GM23338 (cell line): ENCODE measurements at regions not wholly inside any gene's neighbourhood (a gene's known extent, or its start where the extent isn't known, plus 50 kb on each side); places are given as distances from the start of the nearest gene placed in this dataset.

Experiments
- ATAC-seq: fragments of 200-7000 bp; cut with Tn5 transposase; 3 replicates; pipeline ENCODE4 v1.9.1; 2020
- DNase-seq: peaks from one replicate; pipeline ENCODE4 v3.0.0-alpha.2; 2015; ENCODE audit warnings: low spot score
- H2AFZ ChIP-seq: fragments of 200-600 bp; sonication (generic); 2 replicates; pipeline ENCODE4 v1.8.0; 2016; ENCODE audit warnings: antibody characterized with exemption, mild to moderate bottlenecking, moderate library complexity
- H3F3A ChIP-seq: fragments of 200-600 bp; sonication (generic); replicated peaks from 2 replicates; pipeline ENCODE4 v1.8.0; 2017; ENCODE audit warnings: antibody characterized with exemption, mixed run types, low read depth
- H3K27ac ChIP-seq: fragments of 200-600 bp; sonication (generic); 2 replicates; pipeline ENCODE4 v1.6.1; 2016; ENCODE audit warnings: low read depth
- H3K27me3 ChIP-seq: fragments of 200-600 bp; sonication (generic); 2 replicates; pipeline ENCODE4 v1.8.0; 2016; ENCODE audit warnings: mild to moderate bottlenecking, mixed run types, moderate library complexity; ENCODE audit not compliant: insufficient read depth
- H3K36me3 ChIP-seq: fragments of 200-600 bp; sonication (generic); 2 replicates; pipeline ENCODE4 v1.8.0; 2016; ENCODE audit warnings: mild to moderate bottlenecking; ENCODE audit not compliant: insufficient read depth
- H3K4me1 ChIP-seq: fragments of 200-600 bp; sonication (generic); 2 replicates; pipeline ENCODE4 v1.8.0; 2016; ENCODE audit warnings: mild to moderate bottlenecking, moderate library complexity; ENCODE audit not compliant: insufficient read depth
- H3K4me2 ChIP-seq: fragments of 200-600 bp; sonication (generic); 2 replicates; pipeline ENCODE4 v1.7.1; 2017; ENCODE audit warnings: mixed run types
- H3K4me3 ChIP-seq: fragments of 200-600 bp; sonication (generic); 2 replicates; pipeline ENCODE4 v1.6.1; 2016; ENCODE audit warnings: mixed run types
- H3K79me2 ChIP-seq: fragments of 200-600 bp; sonication (generic); replicated peaks from 2 replicates; pipeline ENCODE4 v1.8.0; 2017; ENCODE audit warnings: mild to moderate bottlenecking; ENCODE audit not compliant: insufficient read depth
- H3K9me2 ChIP-seq: fragments of 200-600 bp; sonication (generic); 2 replicates; pipeline ENCODE4 v1.8.0; 2017; ENCODE audit not compliant: insufficient read depth
- H4K20me1 ChIP-seq: fragments of 200-600 bp; sonication (generic); replicated peaks from 2 replicates; pipeline ENCODE4 v1.8.0; 2017; ENCODE audit warnings: mild to moderate bottlenecking; ENCODE audit not compliant: insufficient read depth
- H3K27ac Mint-ChIP-seq: 2 replicates; pipeline ENCODE4 v1.8.0; 2020; ENCODE audit warnings: inconsistent platforms, mild to moderate bottlenecking, moderate library complexity, mixed read lengths
- H3K27me3 Mint-ChIP-seq: 3 replicates; pipeline ENCODE4 v1.8.0; 2022; ENCODE audit warnings: low read depth, mild to moderate bottlenecking, moderate library complexity, mixed read lengths, inconsistent platforms; ENCODE audit not compliant: insufficient read depth, poor library complexity
- H3K36me3 Mint-ChIP-seq: 3 replicates; pipeline ENCODE4 v1.8.0; 2021; ENCODE audit warnings: low read depth, mild to moderate bottlenecking, inconsistent platforms, moderate library complexity, mixed read lengths
- H3K4me1 Mint-ChIP-seq: 3 replicates; pipeline ENCODE4 v1.8.0; 2020; ENCODE audit warnings: mild to moderate bottlenecking, inconsistent platforms, mixed read lengths
- H3K4me3 Mint-ChIP-seq: 3 replicates; pipeline ENCODE4 v1.8.0; 2021; ENCODE audit warnings: moderate library complexity, mild to moderate bottlenecking, inconsistent platforms, mixed read lengths
- H3K9me3 Mint-ChIP-seq: 3 replicates; pipeline ENCODE4 v1.8.0; 2020; ENCODE audit warnings: moderate library complexity, mild to moderate bottlenecking, inconsistent platforms, mixed read lengths
- CREB1 ChIP-seq: fragments of 250-450 bp; sonication (Bioruptor Pico); IDR thresholded peaks from 2 replicates; pipeline ENCODE4 v1.5.0; 2020; ENCODE audit warnings: low read depth, mild to moderate bottlenecking, moderate library complexity
- CTCF ChIP-seq, 2 experiments: fragments of 200-600 bp in 1 of 2; sonication (generic) in 1 of 2; conservative IDR thresholded peaks; 2 replicates each; pipeline versions ENCODE4 v1.5.1 to v1.6.1; 2016 to 2017; ENCODE audit warnings: antibody characterized with exemption in 2 of 2, low read depth in 2 of 2, mild to moderate bottlenecking in 2 of 2, moderate library complexity in 1 of 2
- ETS1 ChIP-seq: IDR thresholded peaks from 2 replicates; pipeline ENCODE4 v1.6.1; 2016; ENCODE audit warnings: antibody characterized with exemption
- EZH2 ChIP-seq: fragments of 200-600 bp; sonication (generic); IDR thresholded peaks from one replicate; pipeline ENCODE4 v1.8.0; 2017; ENCODE audit warnings: antibody characterized with exemption, mild to moderate bottlenecking, low read depth; ENCODE audit not compliant: unreplicated experiment
- EZH2phosphoT487 ChIP-seq: fragments of 200-600 bp; sonication (generic); IDR thresholded peaks from one replicate; pipeline ENCODE4 v1.8.1; 2018; ENCODE audit warnings: antibody characterized with exemption; ENCODE audit not compliant: unreplicated experiment
- JUNB ChIP-seq: IDR thresholded peaks from one replicate; pipeline ENCODE4 v1.6.1; 2016; ENCODE audit warnings: antibody characterized with exemption; ENCODE audit not compliant: unreplicated experiment
- NANOG ChIP-seq: IDR thresholded peaks from 2 replicates; pipeline ENCODE4 v1.6.1; 2016; ENCODE audit warnings: antibody characterized with exemption, borderline replicate concordance
- POLR2AphosphoS5 ChIP-seq: IDR thresholded peaks from 2 replicates; pipeline ENCODE4 v1.6.1; 2016; ENCODE audit warnings: antibody characterized with exemption, low read depth
- REST ChIP-seq: IDR thresholded peaks from one replicate; pipeline ENCODE4 v1.6.1; 2018; ENCODE audit warnings: antibody characterized with exemption; ENCODE audit not compliant: unreplicated experiment
- STAT1 ChIP-seq: IDR thresholded peaks from one replicate; pipeline ENCODE4 v1.6.1; 2016; ENCODE audit warnings: antibody characterized with exemption; ENCODE audit not compliant: unreplicated experiment
- ZNF114 ChIP-seq: fragments of 250-450 bp; sonication (Bioruptor Pico); IDR thresholded peaks from 2 replicates; pipeline ENCODE4 v1.5.0; 2020; ENCODE audit warnings: mild to moderate bottlenecking, moderate library complexity
- ZNF331 ChIP-seq: fragments of 250-450 bp; sonication (Bioruptor Pico); IDR thresholded peaks from 2 replicates; pipeline ENCODE4 v1.5.0; 2020; ENCODE audit warnings: low read depth, mild to moderate bottlenecking, moderate library complexity
- ZNF462 ChIP-seq: fragments of 250-450 bp; sonication (Bioruptor Pico); IDR thresholded peaks from 2 replicates; pipeline ENCODE4 v1.5.0; 2020; ENCODE audit warnings: mild to moderate bottlenecking, moderate library complexity

GRCh38 chr4:125518281-125518680 is 203.5 kb downstream of the FAT4 start:
- Histone ChIP-seq H3K9me2 (no peaks in the 10 kb centered on the region), H3F3A (no peaks in the 10 kb centered on the region), H3K79me2 (no peaks in the 10 kb centered on the region), H2AFZ (no peak overlapping the region), H4K20me1 (no peaks in the 10 kb centered on the region), H3K4me2 (no peak overlapping the region), H3K4me3 (no peak overlapping the region), H3K36me3 (no peaks in the 10 kb centered on the region), H3K27ac (no peak overlapping the region), H3K27me3 (no peaks in the 10 kb centered on the region), H3K4me1 (peaks cover 18% of the 10 kb centered on the region; the same call in 1 of the 2 replicates)
- H3K9me3 Mint-ChIP-seq: no peaks in the 10 kb centered on the region
- no peaks in the 10 kb centered on the region for H3K27me3 Mint-ChIP-seq
- peak; percentile 36 for DNase-seq
- H3K4me3 Mint-ChIP-seq: no peak overlapping the region
- ATAC-seq: peak; percentile 32; the same call in 1 of the 3 replicates
- peaks cover 17% of the 10 kb centered on the region; the same call in 2 of the 3 replicates for H3K4me1 Mint-ChIP-seq
- TF ChIP-seq ETS1: no peak
- TF ChIP-seq ZNF331 (CRISPR knock-in tag): no peak
- TF ChIP-seq POLR2AphosphoS5: no peak
- TF ChIP-seq ZNF462 (CRISPR knock-in tag): no peak
- TF ChIP-seq STAT1: no peak
- no peak for TF ChIP-seq EZH2
- TF ChIP-seq CTCF (conservative IDR thresholded peaks at IDR 0.05; ENCODE audit: low read depth in 2 of 2): no peak
- TF ChIP-seq REST: no peak
- TF ChIP-seq NANOG: no peak
- no peak for TF ChIP-seq EZH2phosphoT487
- TF ChIP-seq JUNB: no peak
- no peak for TF ChIP-seq ZNF114 (CRISPR knock-in tag)
- no peak for TF ChIP-seq CREB1 (CRISPR knock-in tag)
- H3K36me3 Mint-ChIP-seq: no peaks in the 10 kb centered on the region
- no peak overlapping the region for H3K27ac Mint-ChIP-seq
